Femur (tissue), 1 donor: ENCODE measurements at regions not wholly inside any gene's neighbourhood (a gene's known extent, or its start where the extent isn't known, plus 50 kb on each side); places are given as distances from the start of the nearest gene placed in this dataset.
"Not testable (repeated sequence)": the region's sequence is repeated elsewhere in the genome, so short reads cannot be mapped to it uniquely, and the experiment has no call there.

Source experiments
- DNase-seq: peaks from one replicate; pipeline ENCODE4 v3.0.0-alpha.2; 2017

DNA sequence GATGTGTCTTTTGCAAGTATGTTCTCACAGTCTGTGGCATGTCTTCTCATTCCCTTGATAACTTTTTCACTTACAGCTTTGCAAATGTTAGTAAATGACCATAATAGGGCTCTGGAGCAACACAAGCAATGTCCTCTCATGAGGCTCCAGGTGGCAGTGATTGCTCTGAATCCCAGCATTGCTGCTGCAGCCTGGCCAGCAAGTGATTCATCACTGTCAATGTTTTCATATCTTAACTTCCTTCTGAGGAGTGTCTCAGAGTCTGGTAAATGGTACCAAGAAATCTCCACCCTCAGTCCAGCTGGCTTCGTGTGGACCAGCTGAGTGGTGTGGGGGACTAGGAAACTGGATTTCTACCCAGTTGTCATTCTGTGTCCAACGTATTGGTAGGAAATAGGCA, 139.6 kb downstream of the MYLK4 start:
- no peak for DNase-seq

DNA sequence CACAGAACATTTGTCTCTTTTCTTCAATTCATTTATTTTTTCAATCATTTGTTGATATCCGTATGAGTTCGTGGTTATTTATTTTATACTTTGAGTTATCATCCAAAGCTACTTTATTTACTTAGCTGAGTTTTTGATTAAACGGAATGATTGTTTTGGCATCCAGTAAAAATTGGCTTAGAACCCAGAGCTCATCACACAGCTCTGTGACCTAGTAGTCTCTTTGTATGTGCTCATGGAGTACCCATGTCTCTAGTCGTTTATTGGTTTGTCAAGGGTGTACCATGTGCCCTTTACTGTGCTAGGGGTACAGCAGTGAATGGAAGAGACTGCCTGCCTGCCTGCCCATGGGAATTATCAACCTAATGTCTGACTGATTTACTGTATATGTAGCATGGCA, 142.2 kb downstream of the MYLK4 start:
- DNase-seq = no peak

DNA sequence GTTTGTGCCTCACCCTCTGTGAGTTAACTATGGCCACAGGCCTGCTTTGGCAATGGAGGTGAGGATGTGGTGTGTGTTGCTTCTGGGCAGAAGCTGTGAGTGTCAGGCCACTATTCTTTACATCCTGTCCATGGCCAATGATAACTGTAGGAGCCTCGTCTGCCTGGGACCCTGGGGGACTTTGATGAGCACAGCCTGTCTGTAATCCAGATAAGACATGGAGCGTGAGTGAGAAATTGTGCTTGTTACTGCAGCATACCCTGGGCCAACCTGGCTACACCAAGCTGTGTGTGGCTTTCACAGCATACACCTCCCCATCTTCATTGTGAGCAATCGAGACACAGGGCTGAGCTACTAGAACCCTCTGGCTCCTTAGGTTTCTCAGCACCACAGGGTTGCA, 150.4 kb downstream of the MYLK4 start:
- DNase-seq = no peak

DNA sequence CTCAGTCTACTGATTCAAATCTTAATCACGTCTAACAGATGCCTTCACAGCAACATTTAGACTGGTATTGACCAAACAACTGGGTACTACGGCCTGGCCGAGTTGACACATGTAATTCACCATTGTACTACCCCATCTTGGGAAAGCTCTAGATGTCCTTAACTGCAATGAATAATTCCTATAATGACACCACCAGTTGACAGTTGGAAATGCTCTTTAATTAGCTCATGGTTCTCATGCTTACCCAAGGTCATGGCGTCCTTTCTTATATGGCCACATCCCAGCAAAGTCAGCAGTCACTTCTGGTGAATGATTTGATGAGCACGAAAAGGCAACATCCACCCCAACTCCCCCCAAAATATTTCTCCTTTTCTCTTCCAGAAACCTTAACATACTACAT, 150.9 kb downstream of the MYLK4 start:
- DNase-seq = no peak

DNA sequence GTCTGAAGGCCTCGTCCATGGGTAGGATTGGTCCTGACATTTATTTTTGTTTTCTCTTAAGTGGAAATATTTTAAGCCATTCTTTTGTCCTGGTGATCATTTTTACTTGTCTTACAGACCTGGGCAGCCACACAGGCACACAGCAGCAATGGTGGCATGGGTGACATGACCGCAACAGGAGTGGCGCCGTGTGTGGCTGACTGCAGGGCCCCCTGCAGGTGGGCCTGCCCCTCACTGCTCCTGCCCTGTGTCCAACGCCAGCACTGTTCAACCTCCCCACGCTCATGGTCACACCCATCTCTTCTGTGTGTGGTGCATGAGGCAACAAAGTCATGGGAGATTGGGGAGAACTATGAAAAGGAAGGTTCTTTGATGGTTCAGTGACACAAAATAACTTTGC, 151.9 kb downstream of the MYLK4 start:
- no peak for DNase-seq

DNA sequence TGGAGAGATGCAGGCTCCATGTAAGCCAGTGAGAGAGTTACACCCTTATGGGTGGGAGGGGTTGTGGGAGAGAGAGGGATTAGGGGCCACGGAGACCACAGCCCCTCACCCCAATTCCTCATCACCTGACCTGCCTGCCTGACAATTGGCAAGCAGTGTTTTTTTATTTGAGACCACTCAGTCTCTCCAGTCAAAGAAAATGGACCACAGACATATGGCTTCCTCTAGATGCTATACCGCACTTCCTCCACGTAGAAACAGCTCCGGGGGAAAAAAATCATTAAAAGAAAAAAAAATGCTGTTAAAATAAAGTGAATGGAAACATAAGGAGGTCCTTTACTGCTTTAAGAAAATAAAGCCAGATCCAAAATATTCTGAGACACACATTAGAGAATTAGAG, 152.7 kb downstream of the MYLK4 start:
- no peak for DNase-seq

DNA sequence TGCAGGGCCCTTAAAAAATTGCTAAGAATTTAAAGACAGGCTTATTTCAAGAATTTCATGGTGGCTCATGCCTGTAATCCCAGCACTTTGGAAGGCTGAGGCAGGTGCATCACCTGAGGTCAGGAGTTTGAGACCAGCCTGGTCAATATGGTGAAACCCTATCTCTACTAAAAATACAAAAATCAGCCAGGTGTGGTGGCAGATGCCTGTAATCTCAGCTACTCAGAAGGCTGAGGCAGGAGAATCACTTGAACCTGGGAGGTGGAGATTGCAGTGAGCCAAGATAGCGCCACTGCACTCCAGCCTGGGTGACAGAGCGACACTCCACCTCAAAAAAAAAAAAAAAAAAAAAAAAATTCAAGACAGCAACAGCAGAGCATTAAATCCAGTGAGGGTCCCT, 153.3 kb downstream of the MYLK4 start:
- DNase-seq = not testable (repeated sequence)

DNA sequence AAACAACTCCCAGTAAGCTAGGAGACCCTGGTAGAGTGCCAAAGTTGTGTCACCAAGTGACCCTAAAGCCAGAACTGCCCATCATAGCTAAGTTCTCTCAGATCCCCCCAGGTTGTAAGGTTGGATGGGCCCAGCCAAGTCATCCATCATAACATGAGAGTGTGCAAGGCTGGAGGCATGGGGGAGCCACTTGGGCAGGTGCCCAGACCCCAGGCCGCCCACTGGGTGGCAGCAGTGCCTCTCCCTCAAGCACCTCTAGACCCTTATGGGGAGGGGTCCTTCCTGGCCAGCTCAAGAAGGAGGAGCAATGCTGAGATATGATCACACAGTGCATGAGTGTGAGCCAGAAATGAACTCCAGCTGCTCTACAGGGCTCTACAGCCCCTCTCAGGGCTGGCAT, 154.5 kb downstream of the MYLK4 start:
- DNase-seq = no peak

DNA sequence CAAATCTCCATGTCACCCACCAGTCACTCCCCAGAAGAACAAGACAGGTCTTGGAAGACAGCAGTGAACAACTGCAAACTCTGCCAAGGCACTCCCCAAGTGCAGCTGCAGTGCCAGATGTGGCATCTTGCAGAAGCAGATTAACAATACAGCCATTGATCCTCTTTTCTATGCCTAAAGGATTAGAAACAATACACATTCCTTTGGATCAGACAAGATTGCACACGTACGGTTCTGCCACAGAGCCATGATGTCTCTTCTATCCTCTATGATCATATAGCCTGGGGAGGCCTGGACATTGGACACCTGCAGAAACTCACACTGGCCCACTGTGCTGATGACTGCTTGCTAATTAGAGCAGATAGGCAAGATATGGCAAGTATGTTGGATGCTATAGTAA, 155.9 kb downstream of the MYLK4 start:
- DNase-seq = no peak

DNA sequence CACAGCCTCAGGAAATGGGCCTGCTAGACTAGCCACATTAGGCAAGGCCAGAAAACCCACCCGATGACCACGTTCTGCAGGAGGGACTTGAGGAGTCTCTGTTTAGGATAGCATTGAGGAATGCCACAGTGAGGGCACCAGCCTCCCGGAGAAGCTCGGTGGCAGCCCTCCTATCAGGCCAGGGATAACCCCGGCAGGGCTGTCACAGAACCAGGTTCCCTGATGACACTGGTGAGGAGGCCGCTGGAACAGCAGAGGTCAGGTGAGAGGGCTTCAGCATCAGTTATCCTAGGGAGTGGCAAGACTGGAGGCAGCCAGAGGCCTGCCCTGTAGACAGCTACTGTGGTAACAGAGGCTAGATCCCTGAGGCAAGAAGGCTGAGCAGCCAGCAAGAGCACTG, 157.6 kb downstream of the MYLK4 start:
- no peak for DNase-seq

DNA sequence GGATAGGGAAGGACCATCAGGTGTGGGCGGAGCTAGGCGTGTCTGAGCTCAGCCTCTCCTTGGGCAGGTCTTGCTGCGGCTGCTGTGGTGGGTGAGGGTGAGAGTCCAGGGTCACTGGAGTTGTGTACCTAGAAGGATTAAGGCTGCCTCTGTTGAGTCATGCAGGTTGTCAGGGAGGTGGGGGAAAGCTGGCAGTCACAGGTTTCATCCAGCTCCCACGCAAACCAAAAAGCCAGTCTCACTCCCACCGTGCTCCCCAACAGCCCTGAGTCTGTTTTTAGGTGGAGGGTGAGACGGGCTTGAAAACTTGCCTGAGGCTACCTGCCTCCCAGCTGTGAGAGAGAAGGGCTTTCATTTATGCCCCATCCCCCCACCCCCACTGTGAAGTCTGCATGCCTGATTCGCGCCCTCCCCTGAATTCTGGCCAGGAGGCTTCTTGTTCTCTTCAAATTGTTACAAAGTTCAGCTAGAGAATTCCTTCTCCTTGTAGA, 161.5 kb downstream of the MYLK4 start:
- no peak for DNase-seq

DNA sequence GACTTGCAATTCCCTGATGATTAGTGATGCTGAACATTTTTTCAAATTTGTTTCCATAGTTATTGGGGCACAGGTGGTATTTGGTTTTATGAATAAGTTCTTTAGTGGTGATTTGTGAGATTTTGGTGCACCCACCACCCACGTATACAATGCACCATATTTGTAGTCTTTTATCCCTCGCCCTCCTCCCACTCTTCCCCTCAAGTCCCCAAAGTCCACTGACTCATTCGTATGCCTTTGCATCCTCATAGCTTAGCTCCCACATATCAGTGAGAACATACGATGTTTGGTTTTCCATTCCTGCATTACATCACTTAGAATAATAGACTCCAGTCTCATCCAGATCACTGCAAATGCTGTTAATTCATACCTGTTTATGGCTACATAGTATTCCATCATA, 167.3 kb downstream of the MYLK4 start:
- DNase-seq = no peak

DNA sequence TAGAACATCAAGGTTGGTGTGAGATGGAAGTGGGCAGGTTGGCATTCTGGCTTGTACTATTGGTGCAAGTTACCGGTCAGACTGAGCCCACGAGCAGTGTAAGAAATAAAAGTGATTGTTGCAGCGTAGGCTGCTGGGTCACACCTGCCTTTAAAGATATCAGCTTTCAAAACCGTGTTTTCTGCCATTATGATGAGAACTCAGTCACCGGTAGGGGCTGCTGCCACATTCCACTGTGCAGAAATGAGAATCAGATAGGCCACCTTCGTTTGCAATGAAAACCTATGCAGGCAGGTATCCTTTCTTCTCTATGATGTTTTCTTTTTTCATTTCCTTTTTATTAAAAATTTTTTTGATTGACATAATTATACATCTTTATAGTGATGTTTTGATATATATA, 168.5 kb downstream of the MYLK4 start:
- no peak for DNase-seq

DNA sequence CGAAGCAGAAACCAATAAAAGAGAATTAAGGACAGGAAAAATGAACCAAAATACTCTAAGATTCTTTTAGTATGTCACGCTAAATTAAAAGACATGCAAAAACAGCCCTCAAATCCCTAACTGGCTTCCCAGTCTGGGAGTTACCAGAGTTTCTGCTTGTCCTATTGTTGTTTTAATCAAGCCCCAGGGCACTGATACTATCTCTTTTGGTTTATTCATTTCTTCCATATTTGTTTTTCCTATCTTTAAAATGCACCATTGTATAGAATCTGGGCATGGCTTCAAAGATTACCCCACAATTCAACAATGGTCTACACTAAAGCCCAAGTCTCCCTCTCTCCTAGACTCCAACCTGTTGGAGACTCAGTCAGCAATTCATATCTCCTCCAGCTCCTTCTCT, 169.1 kb downstream of the MYLK4 start:
- DNase-seq = no peak

DNA sequence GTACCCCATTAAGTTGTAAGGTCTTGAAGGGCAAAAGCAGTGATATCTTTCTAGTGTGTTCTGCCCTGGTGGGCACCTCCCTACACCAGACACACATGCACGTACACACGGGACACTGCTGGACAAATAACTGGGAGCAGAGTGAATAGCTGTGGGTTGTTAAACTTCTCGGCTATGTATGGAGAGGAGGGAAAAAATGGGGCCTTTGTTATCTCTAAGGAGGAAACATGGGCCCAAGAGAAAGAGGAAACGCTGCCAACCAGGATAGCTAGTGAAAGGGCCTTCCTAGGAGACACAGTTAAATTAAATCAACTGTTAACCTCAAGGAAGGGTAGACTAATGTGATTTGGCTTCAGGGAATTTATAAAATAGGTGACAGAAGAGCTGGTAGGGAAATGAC, 169.7 kb downstream of the MYLK4 start:
- DNase-seq = no peak

DNA sequence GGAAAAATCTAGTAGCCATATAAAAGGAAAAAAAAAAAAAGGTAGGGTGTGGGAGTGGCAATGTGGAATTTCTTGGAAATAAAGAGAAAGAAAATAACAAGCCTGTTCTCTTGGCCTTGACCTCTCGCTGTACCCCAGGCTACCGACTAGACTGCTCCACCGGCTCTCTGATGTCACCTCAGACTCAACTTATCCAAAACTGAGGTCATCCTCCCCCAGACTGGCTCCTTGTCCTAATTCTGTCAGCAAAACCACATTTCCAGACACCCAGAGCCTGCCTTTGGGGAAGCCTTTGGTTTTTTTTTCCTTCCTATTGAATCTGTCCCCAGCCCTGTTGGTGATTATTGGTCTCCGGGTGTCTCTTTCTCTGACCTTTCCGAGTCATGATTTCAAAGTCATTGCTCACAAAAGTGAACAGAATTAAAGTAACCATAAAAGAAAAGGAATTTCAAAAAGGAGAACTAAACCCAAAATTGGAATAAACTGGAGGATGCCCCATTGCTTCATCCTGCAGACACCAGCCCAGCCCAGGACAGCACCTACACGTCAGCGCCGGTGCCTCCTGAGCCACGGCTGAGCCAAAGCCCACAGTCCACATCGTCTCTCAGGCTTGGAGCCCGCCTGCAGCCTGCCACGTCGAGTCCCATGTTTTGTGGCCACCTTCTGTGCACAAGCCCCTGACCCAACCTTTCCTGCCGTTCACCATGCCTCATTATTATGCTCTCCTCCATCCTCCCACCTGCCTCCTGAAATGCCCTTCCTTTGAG, 170.7 kb downstream of the MYLK4 start:
- no peak for DNase-seq

DNA sequence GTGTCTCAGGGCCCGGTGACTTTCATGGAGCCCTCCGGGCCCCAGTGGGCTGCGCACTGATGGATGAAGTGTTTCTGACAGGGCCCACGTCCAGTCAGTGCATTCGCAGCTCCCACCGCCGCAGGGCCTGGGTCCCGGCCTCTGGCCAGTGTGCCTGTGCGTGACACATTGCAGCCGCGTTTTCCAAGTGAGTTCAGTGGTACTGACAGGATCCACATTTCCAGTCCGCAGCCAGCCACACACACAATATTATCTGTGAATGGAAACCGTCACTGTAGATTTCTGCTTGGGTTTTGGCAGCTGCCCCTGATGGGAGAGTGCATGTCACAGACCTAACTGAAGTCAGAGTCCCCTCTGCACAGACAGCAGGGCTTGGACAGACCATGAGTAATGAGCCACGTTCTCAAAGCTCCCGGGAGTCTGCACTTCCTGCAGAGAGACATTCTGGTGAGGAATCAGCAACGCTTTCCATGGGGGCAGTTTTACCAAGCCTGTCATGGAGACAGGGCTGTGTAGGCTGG, 171.4 kb downstream of the MYLK4 start:
- DNase-seq = no peak

DNA sequence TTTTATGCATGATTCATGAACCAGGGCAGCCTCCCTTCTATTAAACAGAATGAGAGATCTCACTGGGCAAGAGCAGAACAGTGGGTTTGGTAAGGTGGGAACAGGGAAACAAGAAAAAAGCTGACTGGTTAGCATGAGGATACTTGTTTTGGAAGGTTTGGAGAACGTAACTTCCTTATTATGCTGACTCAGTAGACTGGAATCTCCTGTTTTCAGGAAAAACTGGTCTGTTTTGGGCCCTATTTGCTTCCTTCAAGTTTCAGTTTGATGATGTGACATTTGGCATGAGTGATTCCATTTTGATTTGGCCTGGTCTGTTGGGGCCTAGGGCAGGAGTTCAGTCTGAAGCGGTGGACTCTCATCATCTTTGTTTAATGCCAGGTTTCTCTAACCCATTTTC, 172.0 kb downstream of the MYLK4 start:
- no peak for DNase-seq

DNA sequence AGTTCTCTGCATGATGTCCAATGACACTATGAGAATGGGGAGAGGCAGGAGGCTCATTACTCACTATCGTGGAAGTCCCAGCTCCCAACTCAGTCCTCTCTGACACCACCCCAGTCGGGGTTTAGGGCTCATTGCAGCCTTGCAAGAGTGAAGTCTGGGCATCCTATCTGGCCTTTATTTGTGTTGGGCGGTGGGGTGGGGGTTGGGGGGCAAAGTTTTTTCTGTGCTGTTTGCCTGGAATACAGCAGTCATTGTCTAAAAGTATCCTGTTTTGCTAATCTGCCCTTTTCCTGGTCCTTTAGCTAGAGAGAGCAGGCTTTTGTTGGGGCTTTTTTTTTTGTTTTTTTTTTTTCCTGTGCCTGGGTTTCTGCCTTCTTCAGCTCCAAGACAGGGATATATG, 174.2 kb downstream of the MYLK4 start:
- no peak for DNase-seq

DNA sequence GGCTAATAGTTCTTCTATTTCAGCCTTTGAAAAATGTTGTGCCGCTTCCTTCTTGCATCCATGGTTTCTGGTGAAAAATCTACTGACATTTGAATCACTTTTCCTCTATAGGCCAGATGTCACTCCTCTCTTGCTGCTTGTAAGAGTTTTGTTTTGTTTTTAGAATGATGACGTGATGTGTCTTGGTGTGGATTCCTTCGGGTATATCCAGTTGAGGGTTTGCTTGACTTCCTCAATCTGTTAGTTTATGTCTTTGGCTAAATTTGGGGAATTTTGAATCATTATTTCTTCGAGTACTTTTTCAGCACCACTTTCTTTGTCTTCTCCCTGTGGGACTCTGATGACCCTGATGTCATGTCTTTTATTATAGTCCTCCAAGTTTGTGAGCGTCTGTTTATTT, 175.5 kb downstream of the MYLK4 start:
- no peak for DNase-seq

DNA sequence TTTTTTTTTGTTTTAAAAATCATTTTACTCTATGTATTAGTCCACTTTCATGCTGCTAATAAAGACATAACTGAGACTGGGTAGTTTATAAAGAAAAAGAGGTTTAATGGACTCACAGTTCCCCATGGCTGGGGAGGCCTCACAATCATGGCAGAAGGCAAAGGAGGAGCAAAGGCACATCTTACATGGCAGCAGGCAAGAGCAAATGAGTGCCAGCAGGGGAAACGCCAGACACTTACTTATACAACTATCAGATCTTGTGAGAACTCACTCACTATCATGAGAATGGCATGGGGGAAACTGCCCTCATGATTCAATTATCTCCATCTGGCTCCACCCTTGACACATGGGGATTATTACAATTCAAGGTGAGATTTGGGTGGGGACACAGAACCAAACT, 181.3 kb downstream of the MYLK4 start:
- DNase-seq = not testable (repeated sequence)

DNA sequence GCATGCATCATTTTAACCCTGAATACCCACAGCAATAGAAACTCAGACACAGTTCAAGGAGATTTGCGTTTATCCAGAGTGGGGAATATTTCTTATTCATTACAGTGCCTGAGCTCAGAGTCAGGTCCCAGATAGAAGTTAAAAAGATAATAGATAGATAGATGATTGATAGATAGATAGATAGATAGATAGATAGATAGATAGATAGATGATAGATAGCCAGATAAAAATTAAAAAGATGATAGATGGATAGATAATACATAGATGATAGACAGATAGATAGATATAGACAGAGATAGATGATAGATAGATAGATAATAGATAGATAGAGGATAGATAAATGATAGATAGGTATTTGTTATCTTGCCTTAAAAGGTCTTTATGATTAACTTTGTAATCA, 184.7 kb downstream of the MYLK4 start:
- DNase-seq = no peak

DNA sequence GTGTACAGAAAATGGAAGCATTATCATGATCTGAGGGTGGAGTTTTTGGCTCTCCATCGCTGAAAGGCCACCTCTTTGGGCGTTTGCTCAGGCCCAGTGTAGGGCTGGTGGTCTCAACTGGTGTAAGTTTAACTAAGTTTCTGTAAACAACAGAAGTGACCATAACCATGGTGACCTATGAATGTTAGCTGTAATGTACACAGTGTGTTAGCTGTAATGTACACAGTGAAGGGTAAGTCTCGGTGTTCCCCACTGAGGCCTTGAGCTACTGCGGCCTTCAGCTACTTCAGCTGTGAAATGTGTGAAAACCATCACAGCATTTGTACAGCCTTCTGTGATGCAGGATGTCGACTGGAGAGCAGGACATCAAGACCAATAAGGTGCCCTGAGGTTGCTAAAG, 185.2 kb downstream of the MYLK4 start:
- no peak for DNase-seq

DNA sequence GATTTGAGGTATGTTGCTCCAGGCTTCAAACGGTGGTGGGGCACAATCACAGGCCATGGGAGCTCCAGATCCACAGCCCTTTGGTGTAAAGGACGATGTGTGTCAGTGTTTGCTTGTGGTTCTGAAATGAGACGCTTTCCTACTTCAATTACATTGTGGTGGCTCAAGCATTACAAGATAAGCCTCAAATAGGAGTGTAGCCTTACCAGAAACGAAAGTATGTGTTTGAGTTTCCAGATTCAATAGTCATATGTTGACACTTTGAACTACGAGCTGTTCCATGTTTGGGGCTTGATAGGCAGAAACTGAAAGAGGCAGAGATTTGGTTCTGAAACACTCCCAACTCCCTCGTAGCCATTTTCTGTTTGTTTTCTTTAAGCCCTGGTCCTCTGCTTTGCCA, 187.1 kb downstream of the MYLK4 start:
- no peak for DNase-seq
